SK-N-SH (cell line): ENCODE measurements at regions not wholly inside any gene's neighbourhood (a gene's known extent, or its start where the extent isn't known, plus 50 kb on each side); places are given as distances from the start of the nearest gene placed in this dataset.
"Not testable (repeated sequence)": the region's sequence is repeated elsewhere in the genome, so short reads cannot be mapped to it uniquely, and the experiment has no call there.

Source experiments
- CTCF ChIA-PET: fragments of 300-600, 350-600 bp; formaldehyde crosslinking; extraction: SDS; loops from one replicate; lab custom pipeline; 2021; lab: Yijun Ruan, JAX
- POLR2A ChIA-PET: fragments of 350-600 bp; sonication (Branson Sonifier 250); formaldehyde crosslinking; extraction: SDS; loops from one replicate; lab custom pipeline; 2020; ENCODE audit warnings: antibody characterized with exemption, inconsistent platforms; lab: Yijun Ruan, JAX
- DNase-seq: peaks from one replicate; pipeline ENCODE4 v3.0.0; 2012
- H2AFZ ChIP-seq: fragments of 200-600 bp; sonication (generic); 2 replicates; pipeline ENCODE4 v1.8.1; 2016; ENCODE audit warnings: antibody characterized with exemption, mild to moderate bottlenecking, low read depth
- H3F3A ChIP-seq: fragments of 200-600 bp; sonication (generic); replicated peaks from 2 replicates; pipeline ENCODE3; 2016; ENCODE audit warnings: antibody characterized with exemption, mild to moderate bottlenecking; ENCODE audit not compliant: insufficient read depth
- H3K27ac ChIP-seq, 2 experiments: fragments of 200-500 bp in 1 of 2; fragments of 200-600 bp in 1 of 2; sonication (Bioruptor generic) in 1 of 2; sonication (generic), shearing (Covaris generic) in 1 of 2; 2 replicates each; pipeline versions ENCODE4 v1.5.1 to v1.6.1; 2014 to 2016; ENCODE audit warnings: low read depth in 2 of 2, inconsistent platforms in 1 of 2, low read length in 1 of 2, mild to moderate bottlenecking in 1 of 2, mixed read lengths in 1 of 2
- H3K27me3 ChIP-seq: fragments of 200-600 bp; sonication (generic), shearing (Covaris generic); 2 replicates; pipeline ENCODE4 v1.6.1; 2016; ENCODE audit warnings: mixed run types; ENCODE audit not compliant: insufficient read depth
- H3K36me3 ChIP-seq, 2 experiments: fragments of 200-500 bp in 1 of 2; fragments of 200-600 bp in 1 of 2; sonication (Bioruptor generic) in 1 of 2; sonication (generic) in 1 of 2; replicated peaks in 1 of 2; 2 replicates each; pipeline versions ENCODE3 to v1.5.1; 2014 to 2016; ENCODE audit warnings: low read length in 1 of 2, mild to moderate bottlenecking in 1 of 2; ENCODE audit not compliant: insufficient read depth in 2 of 2, control insufficient read depth in 1 of 2
- H3K4me1 ChIP-seq, 2 experiments: fragments of 200-500 bp in 1 of 2; fragments of 200-600 bp in 1 of 2; sonication (Bioruptor generic) in 1 of 2; sonication (generic), shearing (Covaris generic) in 1 of 2; 2 replicates each; pipeline versions ENCODE4 v1.5.1 to v1.6.1; 2014 to 2016; ENCODE audit warnings: low read depth in 1 of 2, low read length in 1 of 2, mixed run types in 1 of 2; ENCODE audit not compliant: insufficient read depth in 2 of 2, control insufficient read depth in 1 of 2
- H3K4me2 ChIP-seq: fragments of 200-600 bp; sonication (generic), shearing (Covaris generic); 2 replicates; pipeline ENCODE4 v1.6.1; 2017; ENCODE audit warnings: mixed run types
- H3K4me3 ChIP-seq, 2 experiments: fragments of 200-500 bp in 1 of 2; fragments of 200-600 bp in 1 of 2; sonication (Bioruptor generic) in 1 of 2; sonication (generic), shearing (Covaris generic) in 1 of 2; 2 replicates each; pipeline versions ENCODE4 v1.5.1 to v1.8.1; 2014 to 2016; ENCODE audit warnings: low read depth in 2 of 2, inconsistent platforms in 1 of 2, low read length in 1 of 2, mild to moderate bottlenecking in 1 of 2, mixed read lengths in 1 of 2, moderate library complexity in 1 of 2
- H3K79me2 ChIP-seq: fragments of 200-600 bp; sonication (generic); 2 replicates; pipeline ENCODE4 v1.8.1; 2017; ENCODE audit warnings: mild to moderate bottlenecking; ENCODE audit not compliant: insufficient read depth
- H3K9ac ChIP-seq: fragments of 200-600 bp; sonication (generic); 2 replicates; pipeline ENCODE4 v1.6.1; 2017; ENCODE audit warnings: mixed run types
- H3K9me2 ChIP-seq: fragments of 200-600 bp; sonication (generic); 2 replicates; pipeline ENCODE4 v1.6.1; 2017; ENCODE audit warnings: mixed run types
- H3K9me3 ChIP-seq: fragments of 200-600 bp; sonication (generic); 2 replicates; pipeline ENCODE4 v1.6.1; 2017; ENCODE audit warnings: mixed run types, mild to moderate bottlenecking, moderate library complexity
- H4K20me1 ChIP-seq: fragments of 200-600 bp; sonication (generic); 2 replicates; pipeline ENCODE4 v1.6.1; 2017; ENCODE audit warnings: mild to moderate bottlenecking, mixed run types; ENCODE audit not compliant: insufficient read depth
- CHD2 ChIP-seq: fragments of 150-350 bp; IDR thresholded peaks from 2 replicates; pipeline ENCODE4 v1.6.1; 2018; ENCODE audit warnings: low read length; ENCODE audit not compliant: partially characterized antibody
- EP300 ChIP-seq, 2 experiments: IDR thresholded peaks; 2 replicates each; pipeline versions ENCODE4 v1.4.0 to v1.6.1; 2012; ENCODE audit warnings: borderline replicate concordance in 1 of 2, low read depth in 1 of 2, low read length in 1 of 2
- FOSL2 ChIP-seq: IDR thresholded peaks from 2 replicates; pipeline ENCODE4 v1.4.0; 2012; ENCODE audit warnings: low read depth, mild to moderate bottlenecking, moderate library complexity, borderline replicate concordance
- GATA2 ChIP-seq: sonication (generic); formaldehyde crosslinking; IDR thresholded peaks from 2 replicates; pipeline ENCODE4 v1.5.0; 2020; ENCODE audit warnings: mild to moderate bottlenecking, missing genetic modification reagents
- MXI1 ChIP-seq: IDR thresholded peaks from 2 replicates; pipeline ENCODE4 v1.6.1; 2012; ENCODE audit warnings: mild to moderate bottlenecking, low read depth, low read length, improper control_type of control experiment
- NFIC ChIP-seq: IDR thresholded peaks from 2 replicates; pipeline ENCODE4 v1.4.0; 2012; ENCODE audit warnings: borderline replicate concordance
- RAD21 ChIP-seq: IDR thresholded peaks from 2 replicates; pipeline ENCODE4 v1.6.1; 2012; ENCODE audit warnings: mild to moderate bottlenecking, low read length
- RXRA ChIP-seq: IDR thresholded peaks from 2 replicates; pipeline ENCODE4 v1.4.0; 2012; ENCODE audit warnings: low read depth, mild to moderate bottlenecking, borderline replicate concordance
- SMC3 ChIP-seq: IDR thresholded peaks from 2 replicates; pipeline ENCODE4 v1.6.1; 2012; ENCODE audit warnings: low read depth, low read length, improper control_type of control experiment
- TAF1 ChIP-seq: IDR thresholded peaks from 2 replicates; pipeline ENCODE4 v1.6.1; 2012; ENCODE audit warnings: low read depth, mild to moderate bottlenecking, low read length, moderate library complexity, borderline replicate concordance
- YY1 ChIP-seq: IDR thresholded peaks from 2 replicates; pipeline ENCODE4 v1.4.0; 2012; ENCODE audit warnings: low read depth, mild to moderate bottlenecking
- WGBS: methylation state at CpG from one replicate; pipeline ENCODE4 v1.1.6; 2017; ENCODE audit warnings: low lambda C conversion rate; 5-methylcytosine and 5-hydroxymethylcytosine counted together
- TF ChIP-seq, protein P1 (sequence below): IDR thresholded peaks from 2 replicates; pipeline ENCODE4 v1.6.1; 2012; ENCODE audit warnings: mild to moderate bottlenecking, low read depth, low read length, moderate library complexity

DNA sequence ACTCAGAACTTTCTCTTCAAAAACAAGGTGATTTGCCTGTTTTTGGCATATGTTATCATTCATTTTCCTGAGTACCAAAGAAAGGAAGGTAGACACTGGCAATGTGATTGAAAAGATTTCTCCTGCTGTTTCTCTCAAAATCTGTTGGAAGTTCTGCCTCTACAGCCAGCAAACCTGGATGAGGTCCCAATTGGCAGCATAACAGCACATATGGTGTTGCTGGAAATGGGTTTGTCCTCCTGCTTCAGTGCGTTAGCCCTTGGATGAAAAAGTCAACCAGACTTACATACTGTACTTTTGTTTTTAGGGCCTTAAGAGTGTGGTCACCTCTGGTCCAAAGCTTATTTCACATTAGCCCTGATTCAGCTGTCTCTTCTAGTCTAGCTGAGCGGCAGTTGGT is 237.6 kb upstream of the MME start:
- no peak for TF ChIP-seq GATA2 (CRISPR knock-in tag)
- no peak for TF ChIP-seq MXI1
- no peak for TF ChIP-seq NFIC
- no peak for TF ChIP-seq EP300 (IDR thresholded peaks at IDR 0.05; ENCODE audit: borderline replicate concordance in 1 of 2, low read depth in 1 of 2, low read length in 1 of 2)
- TF ChIP-seq RAD21 = no peak
- TF ChIP-seq RXRA = no peak
- TF ChIP-seq CHD2 = no peak
- TF ChIP-seq SMC3 = no peak
- no peak for TF ChIP-seq TAF1
- no peak overlapping the region for H2AFZ ChIP-seq
- 56% methylated on average over 2 of the region's 2 CpGs for WGBS
- H3K9ac ChIP-seq = no peak overlapping the region
- DNase-seq = no peak
- no peaks in the 10 kb centered on the region for H3K36me3 ChIP-seq
- no peaks in the 10 kb centered on the region for H3K9me3 ChIP-seq
- no peak overlapping the region for H3K4me2 ChIP-seq
- no peaks in the 10 kb centered on the region for H3K27me3 ChIP-seq
- POLR2A ChIA-PET = no interaction called here
- H3F3A ChIP-seq = no peaks in the 10 kb centered on the region
- no peaks in the 10 kb centered on the region for H3K9me2 ChIP-seq
- no peak overlapping the region for H3K4me3 ChIP-seq
- CTCF ChIA-PET = no interaction called here
- H4K20me1 ChIP-seq = no peaks in the 10 kb centered on the region
- no peaks in the 10 kb centered on the region for H3K79me2 ChIP-seq
- H3K4me1 ChIP-seq = no peaks in the 10 kb centered on the region
- no peak overlapping the region for H3K27ac ChIP-seq

DNA sequence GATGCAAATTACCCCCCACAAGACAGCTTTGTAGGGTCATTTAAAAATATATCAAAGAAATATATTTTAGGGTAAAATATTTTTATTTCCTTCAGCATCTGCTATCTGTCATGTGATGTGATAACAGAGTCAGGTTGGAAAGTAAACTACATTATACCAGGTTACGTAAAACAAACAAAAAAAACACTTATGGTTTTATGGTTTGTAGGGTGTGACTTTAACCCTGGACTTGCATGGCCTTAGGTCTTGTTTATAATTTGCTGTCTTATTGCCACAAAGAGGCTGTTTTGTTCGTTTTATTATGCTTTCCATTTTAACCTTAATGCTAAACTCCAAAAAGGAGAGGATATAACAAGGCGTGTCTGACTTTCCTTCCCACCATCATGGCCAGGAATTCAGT is 244.5 kb upstream of the MME start:
- no peak overlapping the region for H3K27ac ChIP-seq
- WGBS = 55% methylated on average over 3 of the region's 3 CpGs
- H3K4me2 ChIP-seq = no peak overlapping the region
- H3K9me2 ChIP-seq = no peaks in the 10 kb centered on the region
- no peaks in the 10 kb centered on the region for H3F3A ChIP-seq
- no peaks in the 10 kb centered on the region for H3K4me1 ChIP-seq
- TF ChIP-seq YY1 = no peak
- TF ChIP-seq FOSL2 = no peak
- TF ChIP-seq RAD21 = no peak
- TF ChIP-seq, protein P1, sequence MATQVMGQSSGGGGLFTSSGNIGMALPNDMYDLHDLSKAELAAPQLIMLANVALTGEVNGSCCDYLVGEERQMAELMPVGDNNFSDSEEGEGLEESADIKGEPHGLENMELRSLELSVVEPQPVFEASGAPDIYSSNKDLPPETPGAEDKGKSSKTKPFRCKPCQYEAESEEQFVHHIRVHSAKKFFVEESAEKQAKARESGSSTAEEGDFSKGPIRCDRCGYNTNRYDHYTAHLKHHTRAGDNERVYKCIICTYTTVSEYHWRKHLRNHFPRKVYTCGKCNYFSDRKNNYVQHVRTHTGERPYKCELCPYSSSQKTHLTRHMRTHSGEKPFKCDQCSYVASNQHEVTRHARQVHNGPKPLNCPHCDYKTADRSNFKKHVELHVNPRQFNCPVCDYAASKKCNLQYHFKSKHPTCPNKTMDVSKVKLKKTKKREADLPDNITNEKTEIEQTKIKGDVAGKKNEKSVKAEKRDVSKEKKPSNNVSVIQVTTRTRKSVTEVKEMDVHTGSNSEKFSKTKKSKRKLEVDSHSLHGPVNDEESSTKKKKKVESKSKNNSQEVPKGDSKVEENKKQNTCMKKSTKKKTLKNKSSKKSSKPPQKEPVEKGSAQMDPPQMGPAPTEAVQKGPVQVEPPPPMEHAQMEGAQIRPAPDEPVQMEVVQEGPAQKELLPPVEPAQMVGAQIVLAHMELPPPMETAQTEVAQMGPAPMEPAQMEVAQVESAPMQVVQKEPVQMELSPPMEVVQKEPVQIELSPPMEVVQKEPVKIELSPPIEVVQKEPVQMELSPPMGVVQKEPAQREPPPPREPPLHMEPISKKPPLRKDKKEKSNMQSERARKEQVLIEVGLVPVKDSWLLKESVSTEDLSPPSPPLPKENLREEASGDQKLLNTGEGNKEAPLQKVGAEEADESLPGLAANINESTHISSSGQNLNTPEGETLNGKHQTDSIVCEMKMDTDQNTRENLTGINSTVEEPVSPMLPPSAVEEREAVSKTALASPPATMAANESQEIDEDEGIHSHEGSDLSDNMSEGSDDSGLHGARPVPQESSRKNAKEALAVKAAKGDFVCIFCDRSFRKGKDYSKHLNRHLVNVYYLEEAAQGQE = no peak
- TF ChIP-seq, all 33 proteins: peak for 0
- no peak overlapping the region for H3K9ac ChIP-seq
- no peaks in the 10 kb centered on the region for H3K79me2 ChIP-seq
- H3K27me3 ChIP-seq = no peaks in the 10 kb centered on the region
- no peak overlapping the region for H3K4me3 ChIP-seq
- DNase-seq = no peak
- no peaks in the 10 kb centered on the region for H3K36me3 ChIP-seq
- H2AFZ ChIP-seq = no peak overlapping the region
- H3K9me3 ChIP-seq = no peaks in the 10 kb centered on the region
- H4K20me1 ChIP-seq = no peaks in the 10 kb centered on the region
- ChIA-PET POLR2A (no interaction called here), CTCF (no interaction called here)

DNA sequence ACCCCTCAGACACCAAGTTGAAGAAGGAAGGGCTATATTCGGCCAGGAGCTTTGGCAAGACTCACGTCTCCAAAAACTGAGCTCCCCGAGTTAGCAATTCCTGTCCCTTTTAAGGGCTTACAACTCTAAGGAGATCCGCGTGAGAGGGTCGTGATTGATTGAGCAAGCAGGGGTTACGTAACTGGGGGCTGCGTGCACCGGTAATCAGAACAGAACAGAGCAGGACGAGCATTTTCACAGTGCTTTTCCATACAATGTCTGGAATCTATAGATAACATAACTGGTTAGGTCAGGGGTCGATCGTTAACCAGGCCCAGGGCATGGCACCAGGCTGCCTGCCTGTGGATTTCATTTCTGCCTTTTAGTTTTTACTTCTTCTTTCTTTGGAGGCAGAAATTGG is 245.3 kb upstream of the MME start:
- POLR2A ChIA-PET, H3K9me3 ChIP-seq, H3K27me3 ChIP-seq, H3K9me2 ChIP-seq, H2AFZ ChIP-seq, DNase-seq, H3F3A ChIP-seq, H3K4me2 ChIP-seq, H3K4me3 ChIP-seq, H3K9ac ChIP-seq, H4K20me1 ChIP-seq, H3K36me3 ChIP-seq, H3K4me1 ChIP-seq, CTCF ChIA-PET, H3K79me2 ChIP-seq, H3K27ac ChIP-seq: not testable (repeated sequence)
- 52% methylated on average over 12 of the region's 12 CpGs for WGBS
